ENCODE measurements at regions not wholly inside any gene's neighbourhood (a gene's known extent, or its start where the extent isn't known, plus 50 kb on each side); places are given as distances from the start of the nearest gene placed in this dataset.

DNA sequence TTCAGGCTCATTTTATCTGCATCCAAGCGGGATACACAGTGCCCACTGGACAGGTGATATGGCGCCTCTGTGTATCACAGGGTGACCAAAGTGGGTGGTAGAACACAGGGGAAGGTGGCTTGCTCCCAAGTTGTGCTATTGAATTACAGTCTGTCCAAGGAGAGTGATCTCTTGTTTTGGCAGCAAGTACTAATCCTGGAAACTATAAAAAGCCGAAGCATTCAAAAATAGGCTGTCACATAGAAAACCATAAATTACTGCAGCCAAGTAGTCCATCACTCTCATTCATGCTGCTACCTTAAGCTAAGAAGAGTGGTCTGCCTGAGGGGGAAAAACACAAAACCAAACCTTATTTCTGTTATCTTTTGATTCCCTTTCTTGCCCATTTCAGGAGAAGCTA is 237.1 kb upstream of the POU3F3 start:
- TF ChIP-seq, protein P1, sequence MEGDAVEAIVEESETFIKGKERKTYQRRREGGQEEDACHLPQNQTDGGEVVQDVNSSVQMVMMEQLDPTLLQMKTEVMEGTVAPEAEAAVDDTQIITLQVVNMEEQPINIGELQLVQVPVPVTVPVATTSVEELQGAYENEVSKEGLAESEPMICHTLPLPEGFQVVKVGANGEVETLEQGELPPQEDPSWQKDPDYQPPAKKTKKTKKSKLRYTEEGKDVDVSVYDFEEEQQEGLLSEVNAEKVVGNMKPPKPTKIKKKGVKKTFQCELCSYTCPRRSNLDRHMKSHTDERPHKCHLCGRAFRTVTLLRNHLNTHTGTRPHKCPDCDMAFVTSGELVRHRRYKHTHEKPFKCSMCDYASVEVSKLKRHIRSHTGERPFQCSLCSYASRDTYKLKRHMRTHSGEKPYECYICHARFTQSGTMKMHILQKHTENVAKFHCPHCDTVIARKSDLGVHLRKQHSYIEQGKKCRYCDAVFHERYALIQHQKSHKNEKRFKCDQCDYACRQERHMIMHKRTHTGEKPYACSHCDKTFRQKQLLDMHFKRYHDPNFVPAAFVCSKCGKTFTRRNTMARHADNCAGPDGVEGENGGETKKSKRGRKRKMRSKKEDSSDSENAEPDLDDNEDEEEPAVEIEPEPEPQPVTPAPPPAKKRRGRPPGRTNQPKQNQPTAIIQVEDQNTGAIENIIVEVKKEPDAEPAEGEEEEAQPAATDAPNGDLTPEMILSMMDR (IDR thresholded peaks at IDR 0.05 in 8 of 11, conservative IDR thresholded peaks at IDR 0.05 in 3 of 11): no peak
- TF ChIP-seq POLR2AphosphoS5 (IDR thresholded peaks at IDR 0.05): no peak

All from spleen (tissue), 7 donors.